K562 (cell line): ENCODE measurements at regions not wholly inside any gene's neighbourhood (a gene's known extent, or its start where the extent isn't known, plus 50 kb on each side); places are given as distances from the start of the nearest gene placed in this dataset.

Experiments used
- ATAC-seq: fragments of 200-7000 bp; cut with Tn5 transposase; 3 replicates; pipeline ENCODE4 v1.9.1; 2020; ENCODE audit warnings: moderate library complexity
- BruUV-seq: library from RNA; stranded (reverse); fragments of 400-500 nt; replicated peaks from 2 replicates; lab custom pipeline; 2021; lab: Mats Ljungman, UMichigan
- CTCF ChIA-PET: fragments of 300-600 bp; formaldehyde crosslinking; extraction: SDS; loops from one replicate; lab custom pipeline; 2021; ENCODE audit warnings: low intra/inter-chr PET ratio; lab: Yijun Ruan, JAX
- POLR2A ChIA-PET: fragments of 300-600, 350-650 bp; sonication (Branson Sonifier 250); formaldehyde crosslinking; extraction: SDS; loops from one replicate; lab custom pipeline; 2021; ENCODE audit warnings: antibody characterized with exemption, inconsistent platforms; lab: Yijun Ruan, JAX
- DNase-seq, 4 experiments: peaks; one replicate each; pipeline versions ENCODE4 v3.0.0 to v3.0.0-alpha.2; 2011 to 2018; ENCODE audit warnings: low spot score in 3 of 4, mixed read lengths in 3 of 4; ENCODE audit errors: extremely low read depth in 1 of 4
- FAIRE-seq: peaks from 2 replicates; lab custom pipeline; 2011; peaks lifted over from hg19 to GRCh38; lab: Jason Lieb, UNC
- H2AFZ ChIP-seq: 2 replicates; pipeline ENCODE4 v1.6.0; 2011; ENCODE audit warnings: low read depth, low read length, control low read depth, inconsistent platforms
- H3K27ac ChIP-seq: fragments of 200-600 bp; 3 replicates; pipeline ENCODE4 v1.8.0; 2011; ENCODE audit warnings: low read depth, mild to moderate bottlenecking, control low read depth, inconsistent platforms, low read length, moderate library complexity, mixed read lengths; ENCODE audit errors: extremely low read depth
- H3K27me3 ChIP-seq, 2 experiments: fragments of 300-600 bp in 1 of 2; 2 replicates in 1 of 2; 3 replicates in 1 of 2; pipeline versions ENCODE4 v1.6.0 to v1.8.0; 2011; ENCODE audit warnings: inconsistent platforms in 2 of 2, low read length in 2 of 2, mild to moderate bottlenecking in 1 of 2, mixed read lengths in 1 of 2, moderate library complexity in 1 of 2; ENCODE audit not compliant: control insufficient read depth in 2 of 2, insufficient read depth in 2 of 2
- H3K36me3 ChIP-seq: fragments of 300-600 bp; 3 replicates; pipeline ENCODE4 v1.8.0; 2011; ENCODE audit warnings: mild to moderate bottlenecking, low read length, inconsistent platforms; ENCODE audit not compliant: control insufficient read depth, insufficient read depth
- H3K4me1 ChIP-seq, 2 experiments: fragments of 200-600 bp in 1 of 2; replicated peaks in 1 of 2; 2 replicates in 1 of 2; 3 replicates in 1 of 2; pipeline versions ENCODE4 v1.5.1 to v1.8.0; 2011; ENCODE audit warnings: inconsistent platforms in 2 of 2, low read length in 2 of 2, mild to moderate bottlenecking in 1 of 2, mixed read lengths in 1 of 2, moderate library complexity in 1 of 2; ENCODE audit not compliant: control insufficient read depth in 2 of 2, insufficient read depth in 2 of 2
- H3K4me2 ChIP-seq: 2 replicates; pipeline ENCODE4 v1.6.1; 2011; ENCODE audit warnings: low read length, control low read depth, inconsistent platforms, mixed read lengths; ENCODE audit not compliant: insufficient read depth
- H3K4me3 ChIP-seq: fragments of 200-600 bp; sonication (generic), shearing (Covaris generic); 2 replicates; pipeline ENCODE4 v1.5.1; 2016; ENCODE audit warnings: control low read depth, inconsistent platforms
- H3K79me2 ChIP-seq: fragments of 200-600 bp; 3 replicates; pipeline ENCODE4 v1.8.0; 2011; ENCODE audit warnings: low read length, inconsistent platforms; ENCODE audit not compliant: control insufficient read depth, insufficient read depth
- H3K9ac ChIP-seq, 2 experiments: 2 replicates each; pipeline versions ENCODE4 v1.6.0 to v1.6.1; 2011; ENCODE audit warnings: low read depth in 2 of 2, low read length in 2 of 2, control low read depth in 1 of 2, inconsistent platforms in 1 of 2, mild to moderate bottlenecking in 1 of 2, mixed read lengths in 1 of 2; ENCODE audit not compliant: insufficient read depth in 1 of 2
- H3K9me1 ChIP-seq: one replicate; pipeline ENCODE4 v1.6.0; 2011; ENCODE audit warnings: inconsistent platforms, mild to moderate bottlenecking, low read length, moderate library complexity; ENCODE audit not compliant: control insufficient read depth, insufficient read depth
- H3K9me3 ChIP-seq: replicated peaks from 2 replicates; pipeline ENCODE4 v1.5.1; 2011; ENCODE audit warnings: low read depth, low read length, inconsistent platforms; ENCODE audit not compliant: control insufficient read depth, insufficient read depth
- H4K20me1 ChIP-seq: replicated peaks from 2 replicates; pipeline ENCODE4 v1.6.1; 2011; ENCODE audit warnings: low read length, inconsistent platforms, mixed read lengths; ENCODE audit not compliant: control insufficient read depth, insufficient read depth
- DNMT1 ChIP-seq: fragments of 450-650 bp; IDR thresholded peaks from 2 replicates; pipeline ENCODE4 v1.6.1; 2016; ENCODE audit warnings: antibody characterized with exemption, mild to moderate bottlenecking
- ETS2 ChIP-seq: IDR thresholded peaks from 2 replicates; pipeline ENCODE4 v1.6.1; 2016; ENCODE audit warnings: borderline replicate concordance, missing genetic modification characterization, mild to moderate bottlenecking, moderate library complexity, missing compliant biosample characterization; ENCODE audit not compliant: poor library complexity, severe bottlenecking
- ETV5 ChIP-seq: sonication (generic); formaldehyde crosslinking; IDR thresholded peaks from 2 replicates; pipeline ENCODE4 v1.4.0; 2020; ENCODE audit warnings: low read depth, mild to moderate bottlenecking, missing genetic modification reagents
- MYNN ChIP-seq, 2 experiments: sonication (generic); formaldehyde crosslinking in 1 of 2; IDR thresholded peaks; 2 replicates each; pipeline versions ENCODE4 v1.5.0 to v1.6.1; 2016 to 2020; ENCODE audit warnings: antibody characterized with exemption in 1 of 2, missing genetic modification reagents in 1 of 2
- SMARCE1 ChIP-seq: fragments of 450-650 bp; IDR thresholded peaks from 2 replicates; pipeline ENCODE4 v1.7.1; 2016; ENCODE audit warnings: mild to moderate bottlenecking
- TAF15 ChIP-seq: fragments of 200-400 bp; formaldehyde crosslinking; IDR thresholded peaks from 2 replicates; pipeline ENCODE4 v1.6.1; 2017; ENCODE audit warnings: mild to moderate bottlenecking, low read depth, low read length, moderate library complexity
- TRIM28 ChIP-seq: fragments of 450-650 bp; IDR thresholded peaks from 2 replicates; pipeline ENCODE4 v1.6.1; 2017
- ZC3H11A ChIP-seq: IDR thresholded peaks from 2 replicates; pipeline ENCODE4 v1.6.1; 2012; ENCODE audit warnings: low read depth, low read length, improper control_type of control experiment
- ZNF133 ChIP-seq: fragments of 250-450 bp; sonication (Bioruptor Pico); IDR thresholded peaks from 2 replicates; pipeline ENCODE4 v1.4.0; 2020; ENCODE audit warnings: mild to moderate bottlenecking
- WGBS: fragments of 100-300 bp; shearing (Covaris generic); methylation state at CpG from one replicate; pipeline ENCODE4 v1.1.6; 2016; ENCODE audit warnings: low coverage, mixed read lengths; ENCODE audit not compliant: insufficient coverage; ENCODE audit errors: missing lambda C conversion rate; 5-methylcytosine and 5-hydroxymethylcytosine counted together
- in situ Hi-C: fragments of 300-500 bp; cut with MboI; formaldehyde crosslinking; loops from 4 replicates; pipeline ENCODE4 v1.15.0; 2018; ENCODE audit warnings: inconsistent platforms, mixed read lengths
- intact Hi-C: fragments of 100-400 bp; cut with micrococcal nuclease; formaldehyde crosslinking; loops from 2 replicates; pipeline ENCODE4 v1.14.2; 2022
- TF ChIP-seq, protein P1 (sequence below): fragments of 450-650 bp; formaldehyde crosslinking; IDR thresholded peaks from 2 replicates; pipeline ENCODE4 v1.4.0; 2022; ENCODE audit warnings: missing genetic modification characterization

DNA sequence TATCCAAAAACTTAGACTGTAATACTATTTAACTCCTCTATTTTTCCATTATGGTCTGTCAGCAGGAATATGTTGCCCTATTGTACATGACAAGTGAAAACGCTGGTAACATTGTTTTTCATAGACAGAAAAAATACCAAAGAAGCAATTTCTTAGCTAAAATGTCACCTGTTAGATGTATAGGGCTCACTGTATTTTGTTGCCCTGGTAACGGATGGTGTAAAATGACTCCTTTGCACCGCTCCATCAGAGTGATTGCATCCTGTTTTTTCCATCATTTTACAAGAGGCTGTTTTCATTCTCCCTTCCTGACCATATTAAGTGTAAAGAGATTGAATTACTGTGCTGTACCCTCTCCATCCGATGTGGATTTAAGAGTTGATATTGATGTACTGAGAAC, 460.1 kb upstream of the TLE4 start:
- H3K4me1 ChIP-seq: no peaks in the 10 kb centered on the region
- no peaks in the 10 kb centered on the region for H3K9me3 ChIP-seq
- H3K9me1 ChIP-seq: no peaks in the 10 kb centered on the region
- CTCF ChIA-PET: no interaction called here
- WGBS: 3% methylated on average over 4 of the region's 4 CpGs
- POLR2A ChIA-PET: no interaction called here
- H3K79me2 ChIP-seq: no peaks in the 10 kb centered on the region
- DNase-seq (no peak), FAIRE-seq (no peak), ATAC-seq (no peak)
- H2AFZ ChIP-seq: no peak overlapping the region
- no peak overlapping the region for H3K4me2 ChIP-seq
- no peaks in the 10 kb centered on the region for H3K36me3 ChIP-seq
- TF ChIP-seq TAF15 (no peak), ZC3H11A (no peak), ZNF133 (CRISPR knock-in tag) (no peak), MYNN (IDR thresholded peaks at IDR 0.05) (no peak), MYNN (CRISPR knock-in tag; IDR thresholded peaks at IDR 0.05) (no peak), TRIM28 (no peak), ETS2 (tag) (no peak), ETV5 (CRISPR knock-in tag) (no peak), SMARCE1 (no peak), DNMT1 (no peak)
- TF ChIP-seq, protein P1, sequence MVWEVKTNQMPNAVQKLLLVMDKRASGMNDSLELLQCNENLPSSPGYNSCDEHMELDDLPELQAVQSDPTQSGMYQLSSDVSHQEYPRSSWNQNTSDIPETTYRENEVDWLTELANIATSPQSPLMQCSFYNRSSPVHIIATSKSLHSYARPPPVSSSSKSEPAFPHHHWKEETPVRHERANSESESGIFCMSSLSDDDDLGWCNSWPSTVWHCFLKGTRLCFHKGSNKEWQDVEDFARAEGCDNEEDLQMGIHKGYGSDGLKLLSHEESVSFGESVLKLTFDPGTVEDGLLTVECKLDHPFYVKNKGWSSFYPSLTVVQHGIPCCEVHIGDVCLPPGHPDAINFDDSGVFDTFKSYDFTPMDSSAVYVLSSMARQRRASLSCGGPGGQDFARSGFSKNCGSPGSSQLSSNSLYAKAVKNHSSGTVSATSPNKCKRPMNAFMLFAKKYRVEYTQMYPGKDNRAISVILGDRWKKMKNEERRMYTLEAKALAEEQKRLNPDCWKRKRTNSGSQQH (CRISPR knock-in tag): no peak
- no peaks in the 10 kb centered on the region for H3K27me3 ChIP-seq
- H4K20me1 ChIP-seq: no peaks in the 10 kb centered on the region
- H3K27ac ChIP-seq: no peak overlapping the region
- no peak overlapping the region for H3K9ac ChIP-seq
- intact Hi-C loops (no loop called here), in situ Hi-C loops (no loop called here)
- no TSS peak for BruUV-seq
- no peak overlapping the region for H3K4me3 ChIP-seq
